Nephron progenitor cell (in vitro differentiated cells): ENCODE measurements at regions not wholly inside any gene's neighbourhood (a gene's known extent, or its start where the extent isn't known, plus 50 kb on each side); places are given as distances from the start of the nearest gene placed in this dataset.
"Not testable (repeated sequence)": the region's sequence is repeated elsewhere in the genome, so short reads cannot be mapped to it uniquely, and the experiment has no call there.

ENCODE experiments used
- DNase-seq: peaks from one replicate; pipeline ENCODE4 v3.0.0; 2021
- H3K27ac Mint-ChIP-seq: 2 replicates; pipeline ENCODE4 v1.8.0; 2021; ENCODE audit warnings: mild to moderate bottlenecking, moderate library complexity, mixed read lengths
- H3K27me3 Mint-ChIP-seq: 2 replicates; pipeline ENCODE4 v1.8.0; 2021; ENCODE audit warnings: mild to moderate bottlenecking, low read depth, mixed read lengths; ENCODE audit not compliant: poor library complexity
- H3K36me3 Mint-ChIP-seq: 2 replicates; pipeline ENCODE4 v1.8.0; 2021; ENCODE audit warnings: low read depth, mixed read lengths
- H3K4me1 Mint-ChIP-seq: 2 replicates; pipeline ENCODE4 v1.8.0; 2021; ENCODE audit warnings: mixed read lengths
- H3K4me3 Mint-ChIP-seq: 2 replicates; pipeline ENCODE4 v1.8.0; 2021; ENCODE audit warnings: mild to moderate bottlenecking, moderate library complexity, mixed read lengths
- H3K9me3 Mint-ChIP-seq: 2 replicates; pipeline ENCODE4 v1.8.0; 2021; ENCODE audit warnings: mild to moderate bottlenecking, moderate library complexity, mixed read lengths
- TF ChIP-seq, protein P1 (sequence below): fragments of 200-600 bp; sonication (generic); IDR thresholded peaks from 2 replicates; pipeline ENCODE4 v1.5.0; 2021; ENCODE audit warnings: antibody characterized with exemption

DNA sequence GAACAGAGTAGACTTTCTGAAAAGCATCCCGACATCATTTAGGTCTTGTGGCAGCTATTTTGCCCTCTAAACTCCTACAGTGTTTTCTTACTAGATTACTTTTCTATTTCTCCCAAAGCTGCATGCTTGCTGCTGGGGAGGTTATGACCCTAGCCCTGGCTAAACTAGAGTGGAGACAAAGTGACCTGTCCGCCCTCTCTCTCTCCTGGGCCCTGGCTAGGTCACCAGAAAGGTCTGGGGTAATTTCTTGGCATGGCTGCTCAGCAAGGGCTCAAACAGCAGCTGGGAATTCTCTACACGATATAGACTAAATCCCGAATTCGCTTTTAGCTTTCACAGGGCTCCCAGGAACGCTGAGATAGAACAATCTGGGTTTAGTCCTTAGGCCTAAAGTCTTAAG, 84.5 kb upstream of the KCNE2 start:
- peaks cover 9% of the 10 kb centered on the region for H3K9me3 Mint-ChIP-seq

DNA sequence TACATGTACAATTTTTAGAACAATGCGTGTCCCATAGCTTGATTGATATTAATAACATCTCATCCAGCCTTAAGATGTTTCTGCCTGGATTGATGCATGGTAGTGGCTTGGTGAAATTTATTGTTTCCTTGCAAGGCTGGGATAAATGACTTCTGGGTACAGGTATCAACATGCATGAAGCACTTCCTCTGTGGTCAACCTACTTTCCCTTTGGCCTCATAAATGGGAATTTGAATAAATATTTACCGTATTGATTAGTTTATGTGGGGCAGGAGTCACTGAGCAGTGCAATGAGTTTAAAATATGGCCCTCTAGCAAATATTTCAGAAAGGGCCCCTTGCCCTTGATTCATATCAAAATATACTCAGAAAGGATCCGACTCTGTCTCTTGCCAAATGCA, 83.9 kb upstream of the KCNE2 start:
- Mint-ChIP-seq H3K4me3 (no peak overlapping the region), H3K27me3 (peaks cover 10% of the 10 kb centered on the region), H3K4me1 (peaks cover 29% of the 10 kb centered on the region), H3K9me3 (peaks cover 13% of the 10 kb centered on the region), H3K36me3 (peaks cover 9% of the 10 kb centered on the region), H3K27ac (no peak overlapping the region)
- TF ChIP-seq, protein P1, sequence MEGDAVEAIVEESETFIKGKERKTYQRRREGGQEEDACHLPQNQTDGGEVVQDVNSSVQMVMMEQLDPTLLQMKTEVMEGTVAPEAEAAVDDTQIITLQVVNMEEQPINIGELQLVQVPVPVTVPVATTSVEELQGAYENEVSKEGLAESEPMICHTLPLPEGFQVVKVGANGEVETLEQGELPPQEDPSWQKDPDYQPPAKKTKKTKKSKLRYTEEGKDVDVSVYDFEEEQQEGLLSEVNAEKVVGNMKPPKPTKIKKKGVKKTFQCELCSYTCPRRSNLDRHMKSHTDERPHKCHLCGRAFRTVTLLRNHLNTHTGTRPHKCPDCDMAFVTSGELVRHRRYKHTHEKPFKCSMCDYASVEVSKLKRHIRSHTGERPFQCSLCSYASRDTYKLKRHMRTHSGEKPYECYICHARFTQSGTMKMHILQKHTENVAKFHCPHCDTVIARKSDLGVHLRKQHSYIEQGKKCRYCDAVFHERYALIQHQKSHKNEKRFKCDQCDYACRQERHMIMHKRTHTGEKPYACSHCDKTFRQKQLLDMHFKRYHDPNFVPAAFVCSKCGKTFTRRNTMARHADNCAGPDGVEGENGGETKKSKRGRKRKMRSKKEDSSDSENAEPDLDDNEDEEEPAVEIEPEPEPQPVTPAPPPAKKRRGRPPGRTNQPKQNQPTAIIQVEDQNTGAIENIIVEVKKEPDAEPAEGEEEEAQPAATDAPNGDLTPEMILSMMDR = no peak
- no peak for DNase-seq

More for the DNA sequence above, 84.5 kb upstream of the KCNE2 start:
- H3K4me3 Mint-ChIP-seq = no peak overlapping the region
- H3K27ac Mint-ChIP-seq = peak overlapping the region; percentile 31
- no peak for DNase-seq
- TF ChIP-seq, protein P1 = no peak
- peaks cover 29% of the 10 kb centered on the region for H3K4me1 Mint-ChIP-seq
- H3K27me3 Mint-ChIP-seq = peaks cover 10% of the 10 kb centered on the region
- peaks cover 8% of the 10 kb centered on the region for H3K36me3 Mint-ChIP-seq

DNA sequence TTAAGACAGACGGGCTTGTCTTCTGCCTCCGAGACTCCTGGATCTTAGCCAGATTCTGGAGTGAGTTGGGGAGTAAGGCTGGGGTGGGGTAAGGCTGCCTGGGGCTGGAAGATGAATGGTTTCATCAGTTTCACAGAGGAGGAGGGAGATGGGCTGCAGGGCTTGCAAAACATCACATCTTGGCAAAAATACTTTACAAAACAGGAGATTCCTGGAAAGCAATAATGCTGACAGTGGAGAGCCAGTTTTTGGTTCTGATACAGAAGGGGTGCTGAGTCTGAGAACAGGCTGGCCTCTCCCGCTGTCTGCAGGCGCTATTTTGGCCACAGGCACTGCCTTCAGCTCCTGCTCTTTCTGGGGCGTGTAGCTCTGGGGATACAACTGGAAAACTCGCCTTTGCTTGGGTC, 83.4 kb upstream of the KCNE2 start:
- no peak for DNase-seq

DNA sequence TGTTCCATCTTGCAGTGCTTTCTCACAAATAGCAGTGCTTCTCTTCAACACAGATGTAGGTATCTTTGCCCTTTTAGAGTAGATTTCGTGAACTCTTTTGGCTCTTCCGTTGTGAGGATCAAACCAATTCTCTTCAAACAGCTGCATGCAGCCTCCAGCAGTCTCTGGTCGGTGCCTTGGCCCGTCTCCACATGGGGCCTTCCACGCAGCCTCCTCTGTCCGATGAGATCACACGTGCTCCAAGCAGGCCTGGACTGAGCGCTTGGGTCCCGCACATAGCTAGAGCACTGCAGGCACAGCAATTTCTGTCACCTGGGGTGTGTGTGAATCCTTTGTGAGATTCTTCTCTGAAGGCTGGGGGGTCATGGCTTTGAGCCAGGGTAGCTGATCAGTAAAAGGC, 82.8 kb upstream of the KCNE2 start:
- H3K4me1 Mint-ChIP-seq = peaks cover 29% of the 10 kb centered on the region
- peaks cover 18% of the 10 kb centered on the region for H3K36me3 Mint-ChIP-seq
- TF ChIP-seq, protein P1 = no peak
- no peak for DNase-seq
- H3K4me3 Mint-ChIP-seq = no peak overlapping the region
- H3K9me3 Mint-ChIP-seq = peaks cover 23% of the 10 kb centered on the region
- peaks cover 13% of the 10 kb centered on the region for H3K27me3 Mint-ChIP-seq
- peak overlapping the region; percentile 29 for H3K27ac Mint-ChIP-seq

More for the DNA sequence above, 83.4 kb upstream of the KCNE2 start:
- Mint-ChIP-seq H3K27ac (peak overlapping the region; percentile 29), H3K4me3 (no peak overlapping the region), H3K27me3 (peaks cover 10% of the 10 kb centered on the region), H3K9me3 (peaks cover 18% of the 10 kb centered on the region), H3K36me3 (peaks cover 12% of the 10 kb centered on the region), H3K4me1 (peaks cover 29% of the 10 kb centered on the region)
- TF ChIP-seq, protein P1 = no peak

DNA sequence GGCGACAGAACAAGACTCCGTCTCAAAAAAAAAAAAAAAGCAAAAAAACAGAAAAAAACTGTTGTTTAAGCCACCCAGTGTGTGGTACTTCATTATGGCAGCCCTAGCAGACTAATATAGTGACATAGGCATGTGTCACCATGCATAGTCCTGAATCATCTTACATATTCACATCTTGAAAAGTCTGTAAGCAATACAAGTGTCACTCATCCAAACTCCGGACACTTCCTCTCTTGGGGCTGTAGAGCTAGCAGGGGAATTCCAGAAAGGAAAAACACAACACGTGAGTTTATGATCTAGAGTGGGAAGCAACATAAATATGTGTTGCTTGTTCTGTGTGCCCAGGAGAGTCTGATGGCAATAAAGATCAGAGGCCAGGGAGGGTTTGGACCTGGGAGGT, 81.6 kb upstream of the KCNE2 start:
- Mint-ChIP-seq H3K36me3 (peaks cover 26% of the 10 kb centered on the region), H3K27ac (no peak overlapping the region), H3K9me3 (peaks cover 36% of the 10 kb centered on the region), H3K4me1 (peaks cover 29% of the 10 kb centered on the region), H3K4me3 (no peak overlapping the region), H3K27me3 (peaks cover 14% of the 10 kb centered on the region)
- TF ChIP-seq, protein P1 = no peak
- no peak for DNase-seq

DNA sequence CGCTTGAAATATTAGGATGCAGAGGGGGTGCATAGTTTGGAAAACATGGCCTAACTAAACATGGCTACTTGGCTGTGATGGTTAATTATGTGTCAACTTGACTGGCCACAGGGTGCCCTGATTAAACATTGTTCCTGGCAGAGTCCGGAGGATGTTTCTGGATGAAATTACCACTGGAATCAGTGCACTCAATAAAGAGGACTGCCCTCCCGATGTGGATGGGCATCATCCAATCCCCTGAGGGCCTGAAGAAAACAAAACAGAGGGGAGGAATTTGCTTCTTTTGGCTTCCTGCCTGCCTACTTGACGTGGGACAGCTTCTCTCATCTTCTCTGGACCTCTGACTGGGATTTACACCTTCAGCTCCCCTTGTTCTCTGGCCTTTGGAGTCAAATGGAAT, 79.1 kb upstream of the KCNE2 start:
- Mint-ChIP-seq H3K4me1 (peaks cover 19% of the 10 kb centered on the region), H3K9me3 (peaks cover 60% of the 10 kb centered on the region), H3K27me3 (peaks cover 11% of the 10 kb centered on the region), H3K4me3 (no peak overlapping the region), H3K27ac (no peak overlapping the region), H3K36me3 (peaks cover 46% of the 10 kb centered on the region)
- TF ChIP-seq, protein P1 = no peak
- DNase-seq = no peak

DNA sequence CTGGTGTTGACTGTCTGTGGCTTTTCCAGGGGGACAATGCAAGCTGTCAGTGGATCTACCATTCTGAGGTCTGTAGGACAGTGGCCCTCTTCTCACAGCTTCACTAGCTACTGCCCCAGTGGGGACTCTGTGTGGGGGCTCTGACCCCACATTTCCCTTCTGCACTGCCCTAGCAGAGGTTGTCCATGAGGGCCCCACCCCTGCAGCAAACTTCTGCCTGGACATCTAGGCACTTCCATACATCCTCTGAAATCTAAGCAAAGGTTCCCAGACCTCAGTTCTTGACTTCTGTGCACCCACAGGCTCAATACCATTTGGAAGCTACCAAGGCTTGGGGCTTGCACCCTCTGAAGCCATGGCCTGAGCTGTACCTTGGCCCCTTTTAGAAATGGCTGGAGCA, 75.8 kb upstream of the KCNE2 start:
- not testable (repeated sequence) for H3K4me1 Mint-ChIP-seq, H3K4me3 Mint-ChIP-seq, H3K27ac Mint-ChIP-seq, DNase-seq, H3K27me3 Mint-ChIP-seq
- peaks cover 60% of the 10 kb centered on the region for H3K9me3 Mint-ChIP-seq
- peaks cover 46% of the 10 kb centered on the region for H3K36me3 Mint-ChIP-seq
